GM12878 (cell line): ENCODE measurements at regions not wholly inside any gene's neighbourhood (a gene's known extent, or its start where the extent isn't known, plus 50 kb on each side); places are given as distances from the start of the nearest gene placed in this dataset.

ENCODE experiments used
- ATAC-seq: fragments of 200-7000 bp; cut with Tn5 transposase; 3 replicates; pipeline ENCODE4 v1.9.1; 2020; ENCODE audit warnings: mild to moderate bottlenecking, moderate library complexity
- BruUV-seq: library from RNA; stranded (reverse); fragments of 400-500 nt; replicated peaks from 2 replicates; lab custom pipeline; 2021; lab: Mats Ljungman, UMichigan
- CTCF ChIA-PET: fragments of 300-600 bp; sonication (Branson Sonifier 250); formaldehyde crosslinking; extraction: SDS; loops from one replicate; lab custom pipeline; 2021; ENCODE audit warnings: inconsistent platforms; lab: Yijun Ruan, JAX
- POLR2A ChIA-PET: fragments of 350-600 bp; formaldehyde crosslinking; extraction: SDS; loops from one replicate; lab custom pipeline; 2021; ENCODE audit warnings: inconsistent platforms; lab: Charles Lee
- RAD21 ChIA-PET: fragments of 300-600 bp; sonication (Branson Sonifier 250); formaldehyde crosslinking; loops from one replicate; lab custom pipeline; 2023; ENCODE audit warnings: antibody characterized with exemption; ENCODE audit not compliant: unreplicated experiment; lab: Charles Lee
- SMC1A ChIA-PET: fragments of 300-600 bp; sonication (Branson Sonifier 250); formaldehyde crosslinking; loops from one replicate; lab custom pipeline; 2023; ENCODE audit not compliant: unreplicated experiment, uncharacterized antibody; lab: Charles Lee
- DNase-seq: peaks from one replicate; pipeline ENCODE4 v3.0.0-alpha.2; 2011; ENCODE audit warnings: low read depth, low spot score
- FAIRE-seq: peaks from 3 replicates; lab custom pipeline; 2011; peaks lifted over from hg19 to GRCh38; lab: Jason Lieb, UNC
- H2AFZ ChIP-seq: 2 replicates; pipeline ENCODE4 v1.6.0; 2011; ENCODE audit warnings: low read depth, low read length, control low read depth; ENCODE audit not compliant: control insufficient read depth
- H3K27ac ChIP-seq: 2 replicates; pipeline ENCODE4 v1.5.1; 2011; ENCODE audit warnings: control low read depth; ENCODE audit not compliant: control insufficient read depth, insufficient read depth
- H3K27me3 ChIP-seq, 2 experiments: replicated peaks in 1 of 2; 2 replicates each; pipeline versions ENCODE4 v1.6.0 to v1.6.1; 2011; ENCODE audit warnings: low read length in 1 of 2; ENCODE audit not compliant: control insufficient read depth in 2 of 2, insufficient read depth in 2 of 2
- H3K36me3 ChIP-seq, 2 experiments: 2 replicates each; pipeline ENCODE4 v1.5.1; 2011; ENCODE audit warnings: low read length in 1 of 2; ENCODE audit not compliant: control insufficient read depth in 2 of 2, insufficient read depth in 2 of 2
- H3K4me1 ChIP-seq: 2 replicates; pipeline ENCODE4 v1.6.1; 2011; ENCODE audit warnings: mild to moderate bottlenecking, low read length, moderate library complexity, mixed read lengths; ENCODE audit not compliant: control insufficient read depth, insufficient read depth
- H3K4me2 ChIP-seq: 2 replicates; pipeline ENCODE4 v1.6.0; 2011; ENCODE audit warnings: control low read depth; ENCODE audit not compliant: control insufficient read depth, insufficient read depth
- H3K4me3 ChIP-seq: fragments of 200-600 bp; sonication (generic); 2 replicates; pipeline ENCODE4 v1.5.1; 2016
- H3K79me2 ChIP-seq: 2 replicates; pipeline ENCODE4 v1.6.0; 2011; ENCODE audit warnings: low read length; ENCODE audit not compliant: control insufficient read depth, insufficient read depth
- H3K9ac ChIP-seq: 2 replicates; pipeline ENCODE4 v1.8.0; 2011; ENCODE audit warnings: low read length, control low read depth, mixed read lengths; ENCODE audit not compliant: control insufficient read depth, insufficient read depth
- H3K9me3 ChIP-seq: replicated peaks from 3 replicates; pipeline ENCODE4 v1.5.1; 2011; ENCODE audit warnings: mild to moderate bottlenecking, low read length; ENCODE audit not compliant: control insufficient read depth, insufficient read depth
- H4K20me1 ChIP-seq: 2 replicates; pipeline ENCODE4 v1.6.0; 2011; ENCODE audit not compliant: control insufficient read depth, insufficient read depth
- whole genome bisulfite sequencing: methylation state at CpG from one replicate; pipeline ENCODE4 v1.1.6; 2016; ENCODE audit warnings: low lambda C conversion rate; ENCODE audit not compliant: insufficient replicate concordance, insufficient coverage; ENCODE audit errors: missing lambda C conversion rate; 5-methylcytosine and 5-hydroxymethylcytosine counted together
- in situ Hi-C: fragments of 300-500 bp; cut with MboI; formaldehyde crosslinking; loops from 9 replicates; pipeline ENCODE4 v1.14.3; 2018; ENCODE audit warnings: mixed read lengths
- intact Hi-C: fragments of 100-400 bp; cut with micrococcal nuclease; formaldehyde crosslinking; loops from one replicate; pipeline ENCODE4 v1.14.2; 2022; ENCODE audit not compliant: unreplicated experiment
- TF ChIP-seq, protein P1 (sequence below), 3 experiments: IDR thresholded peaks in 2 of 3; conservative IDR thresholded peaks in 1 of 3; 2 replicates each; pipeline ENCODE4 v1.5.1; 2011; ENCODE audit warnings: low read depth in 3 of 3, low read length in 3 of 3, mild to moderate bottlenecking in 3 of 3, control low read depth in 2 of 3, moderate library complexity in 2 of 3, inconsistent platforms in 1 of 3, mixed read lengths in 1 of 3; ENCODE audit not compliant: control insufficient read depth in 2 of 3, insufficient read depth in 1 of 3; ENCODE audit errors: extremely low read depth in 1 of 3
- TF ChIP-seq, protein P2 (sequence below): fragments of 450-650 bp; formaldehyde crosslinking; IDR thresholded peaks from 2 replicates; pipeline ENCODE4 v1.4.0; 2022; ENCODE audit warnings: mild to moderate bottlenecking, moderate library complexity

- WGBS, result 22% methylated on average over 27 of the region's 27 CpGs
- Histone ChIP-seq H3K9me3 (no peaks in the 10 kb centered on the region; the same call in 2 of the 3 replicates), H2AFZ (no peak overlapping the region), H4K20me1 (no peaks in the 10 kb centered on the region), H3K36me3 (no peaks in the 10 kb centered on the region), H3K79me2 (no peaks in the 10 kb centered on the region), H3K4me3 (no peak overlapping the region), H3K27me3 (no peaks in the 10 kb centered on the region), H3K27ac (no peak overlapping the region), H3K9ac (no peak overlapping the region)
- intact Hi-C loops, result no loop called here
- in situ Hi-C loops, result no loop called here
- ATAC-seq, result no peak
- FAIRE-seq, result no peak
- BruUV-seq, result no TSS peak
- SMC1A ChIA-PET, result no interaction called here
- TF ChIP-seq, protein P1, sequence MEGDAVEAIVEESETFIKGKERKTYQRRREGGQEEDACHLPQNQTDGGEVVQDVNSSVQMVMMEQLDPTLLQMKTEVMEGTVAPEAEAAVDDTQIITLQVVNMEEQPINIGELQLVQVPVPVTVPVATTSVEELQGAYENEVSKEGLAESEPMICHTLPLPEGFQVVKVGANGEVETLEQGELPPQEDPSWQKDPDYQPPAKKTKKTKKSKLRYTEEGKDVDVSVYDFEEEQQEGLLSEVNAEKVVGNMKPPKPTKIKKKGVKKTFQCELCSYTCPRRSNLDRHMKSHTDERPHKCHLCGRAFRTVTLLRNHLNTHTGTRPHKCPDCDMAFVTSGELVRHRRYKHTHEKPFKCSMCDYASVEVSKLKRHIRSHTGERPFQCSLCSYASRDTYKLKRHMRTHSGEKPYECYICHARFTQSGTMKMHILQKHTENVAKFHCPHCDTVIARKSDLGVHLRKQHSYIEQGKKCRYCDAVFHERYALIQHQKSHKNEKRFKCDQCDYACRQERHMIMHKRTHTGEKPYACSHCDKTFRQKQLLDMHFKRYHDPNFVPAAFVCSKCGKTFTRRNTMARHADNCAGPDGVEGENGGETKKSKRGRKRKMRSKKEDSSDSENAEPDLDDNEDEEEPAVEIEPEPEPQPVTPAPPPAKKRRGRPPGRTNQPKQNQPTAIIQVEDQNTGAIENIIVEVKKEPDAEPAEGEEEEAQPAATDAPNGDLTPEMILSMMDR (IDR thresholded peaks at IDR 0.05 in 2 of 3, conservative IDR thresholded peaks at IDR 0.05 in 1 of 3; ENCODE audit: control insufficient read depth in 2 of 3, extremely low read depth in 1 of 3, insufficient read depth in 1 of 3, low read depth in 3 of 3, low read length in 3 of 3), result peak; percentile 9 to 51 (median 51); a peak in 3 of 6 replicates
- TF ChIP-seq, protein P2, sequence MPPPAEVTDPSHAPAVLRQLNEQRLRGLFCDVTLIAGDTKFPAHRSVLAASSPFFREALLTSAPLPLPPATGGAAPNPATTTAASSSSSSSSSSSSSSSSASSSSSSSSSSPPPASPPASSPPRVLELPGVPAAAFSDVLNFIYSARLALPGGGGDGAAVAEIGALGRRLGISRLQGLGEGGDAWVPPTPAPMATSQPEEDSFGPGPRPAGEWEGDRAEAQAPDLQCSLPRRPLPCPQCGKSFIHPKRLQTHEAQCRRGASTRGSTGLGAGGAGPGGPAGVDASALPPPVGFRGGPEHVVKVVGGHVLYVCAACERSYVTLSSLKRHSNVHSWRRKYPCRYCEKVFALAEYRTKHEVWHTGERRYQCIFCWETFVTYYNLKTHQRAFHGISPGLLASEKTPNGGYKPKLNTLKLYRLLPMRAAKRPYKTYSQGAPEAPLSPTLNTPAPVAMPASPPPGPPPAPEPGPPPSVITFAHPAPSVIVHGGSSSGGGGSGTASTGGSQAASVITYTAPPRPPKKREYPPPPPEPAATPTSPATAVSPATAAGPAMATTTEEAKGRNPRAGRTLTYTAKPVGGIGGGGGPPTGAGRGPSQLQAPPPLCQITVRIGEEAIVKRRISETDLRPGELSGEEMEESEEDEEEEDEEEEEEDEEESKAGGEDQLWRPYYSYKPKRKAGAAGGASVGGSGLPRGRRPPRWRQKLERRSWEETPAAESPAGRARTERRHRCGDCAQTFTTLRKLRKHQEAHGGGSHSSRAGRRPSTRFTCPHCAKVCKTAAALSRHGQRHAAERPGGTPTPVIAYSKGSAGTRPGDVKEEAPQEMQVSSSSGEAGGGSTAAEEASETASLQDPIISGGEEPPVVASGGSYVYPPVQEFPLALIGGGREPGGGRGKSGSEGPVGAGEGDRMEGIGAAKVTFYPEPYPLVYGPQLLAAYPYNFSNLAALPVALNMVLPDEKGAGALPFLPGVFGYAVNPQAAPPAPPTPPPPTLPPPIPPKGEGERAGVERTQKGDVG, result no peak
- TF ChIP-seq, all 136 proteins: peak for 1
- CTCF ChIA-PET, result interaction anchor here (0.6 kb wide), 1 partner anchor 727 kb away, joined by 3 read pairs; the partner anchor contains the start of gene FAAP20
- Histone ChIP-seq H3K4me1 (no peaks in the 10 kb centered on the region), H3K4me2 (no peak overlapping the region)
- no peak for DNase-seq
- POLR2A ChIA-PET, result no interaction called here
- RAD21 ChIA-PET, result no interaction called here
Observed at GRCh38 chr1:2921970-2922686, 99.1 kb upstream of the ACTRT2 start.
